Activated CD4-positive, alpha-beta memory T cell treated with anti-CD3 and anti-CD28 coated beads for 36 hours (primary cell): ENCODE measurements at regions not wholly inside any gene's neighbourhood (a gene's known extent, or its start where the extent isn't known, plus 50 kb on each side); places are given as distances from the start of the nearest gene placed in this dataset.

ENCODE experiments used
- CTCF ChIA-PET: fragments of 350-600 bp; sonication (Branson Sonifier 250); formaldehyde crosslinking; loops from one replicate; lab custom pipeline; 2021; ENCODE audit warnings: antibody characterized with exemption, inconsistent platforms; lab: Charles Lee
- POLR2A ChIA-PET: fragments of 350-600 bp; sonication (Branson Sonifier 250); formaldehyde crosslinking; loops from one replicate; lab custom pipeline; 2021; ENCODE audit warnings: antibody characterized with exemption; lab: Charles Lee
- DNase-seq: peaks from one replicate; pipeline ENCODE4 v3.0.0-alpha.2; 2020
- H3K27ac Mint-ChIP-seq: one replicate; pipeline ENCODE4 v1.8.0; 2021; ENCODE audit warnings: mixed read lengths
- H3K27me3 Mint-ChIP-seq: one replicate; pipeline ENCODE4 v1.8.0; 2021; ENCODE audit warnings: mixed read lengths
- H3K36me3 Mint-ChIP-seq: one replicate; pipeline ENCODE4 v1.8.0; 2021; ENCODE audit warnings: mixed read lengths
- H3K4me1 Mint-ChIP-seq: one replicate; pipeline ENCODE4 v1.8.0; 2021; ENCODE audit warnings: low read depth, mixed read lengths
- H3K4me3 Mint-ChIP-seq: one replicate; pipeline ENCODE4 v1.8.0; 2021; ENCODE audit warnings: mild to moderate bottlenecking, mixed read lengths
- H3K9me3 Mint-ChIP-seq: one replicate; pipeline ENCODE4 v1.8.0; 2021; ENCODE audit warnings: mixed read lengths
- intact Hi-C: fragments of 100-400 bp; cut with micrococcal nuclease; formaldehyde crosslinking; loops from one replicate; pipeline ENCODE4 v1.15.1; 2023

GRCh38 chr10:58994226-58995057, 182.0 kb upstream of the PHYHIPL start:
- Mint-ChIP-seq H3K27me3 (peaks cover 1% of the 10 kb centered on the region), H3K9me3 (peaks cover 7% of the 10 kb centered on the region), H3K4me3 (no peak overlapping the region), H3K4me1 (no peaks in the 10 kb centered on the region), H3K36me3 (no peaks in the 10 kb centered on the region), H3K27ac (no peak overlapping the region)
- CTCF ChIA-PET = interaction anchor here (1.4 kb wide), 1 partner anchor 43 kb away, joined by 3 read pairs; no protein-coding TSS in a partner anchor
- DNase-seq = no peak
- intact Hi-C loops = no loop called here
- POLR2A ChIA-PET = no interaction called here

GRCh38 chr10:58995058-58995596, 181.3 kb upstream of the PHYHIPL start:
- Mint-ChIP-seq H3K4me3 (no peak overlapping the region), H3K4me1 (no peaks in the 10 kb centered on the region), H3K27ac (no peak overlapping the region), H3K36me3 (no peaks in the 10 kb centered on the region), H3K9me3 (peaks cover 3% of the 10 kb centered on the region), H3K27me3 (peaks cover 1% of the 10 kb centered on the region)
- POLR2A ChIA-PET = no interaction called here
- CTCF ChIA-PET = interaction anchor here (1.4 kb wide), 1 partner anchor 43 kb away, joined by 3 read pairs; no protein-coding TSS in a partner anchor
- DNase-seq = no peak
- intact Hi-C loops = no loop called here

- intact Hi-C loops = no loop called here
- POLR2A ChIA-PET = no interaction called here
- no peak overlapping the region for H3K27ac Mint-ChIP-seq
- H3K27me3 Mint-ChIP-seq = peaks cover 1% of the 10 kb centered on the region
- DNase-seq = no peak
- no peaks in the 10 kb centered on the region for H3K9me3 Mint-ChIP-seq
- H3K4me3 Mint-ChIP-seq = no peak overlapping the region
- no peaks in the 10 kb centered on the region for H3K4me1 Mint-ChIP-seq
- CTCF ChIA-PET = no interaction called here
- no peaks in the 10 kb centered on the region for H3K36me3 Mint-ChIP-seq
These were observed 180.4 kb upstream of the PHYHIPL start for GRCh38 chr10:58996063-58996462.

GRCh38 chr10:58996866-58997265, 179.6 kb upstream of the PHYHIPL start:
- CTCF ChIA-PET = no interaction called here

GRCh38 chr10:58998924-58999713, 177.3 kb upstream of the PHYHIPL start:
- POLR2A ChIA-PET = no interaction called here
- CTCF ChIA-PET = no interaction called here
- Mint-ChIP-seq H3K4me3 (no peak overlapping the region), H3K36me3 (no peaks in the 10 kb centered on the region), H3K27ac (no peak overlapping the region), H3K4me1 (no peaks in the 10 kb centered on the region), H3K9me3 (no peaks in the 10 kb centered on the region), H3K27me3 (peaks cover 1% of the 10 kb centered on the region)
- no peak for DNase-seq
- intact Hi-C loops = no loop called here

More at GRCh38 chr10:58996866-58997265, 179.6 kb upstream of the PHYHIPL start:
- Mint-ChIP-seq H3K27ac (no peak overlapping the region), H3K27me3 (peaks cover 1% of the 10 kb centered on the region), H3K4me1 (no peaks in the 10 kb centered on the region), H3K36me3 (no peaks in the 10 kb centered on the region), H3K4me3 (no peak overlapping the region), H3K9me3 (no peaks in the 10 kb centered on the region)
- intact Hi-C loops = no loop called here
- POLR2A ChIA-PET = no interaction called here
- no peak for DNase-seq

GRCh38 chr10:59000162-59000825, 176.1 kb upstream of the PHYHIPL start:
- intact Hi-C loops = no loop called here
- CTCF ChIA-PET = no interaction called here
- Mint-ChIP-seq H3K9me3 (no peaks in the 10 kb centered on the region), H3K36me3 (no peaks in the 10 kb centered on the region), H3K4me3 (no peak overlapping the region), H3K4me1 (no peaks in the 10 kb centered on the region), H3K27ac (no peak overlapping the region), H3K27me3 (peaks cover 1% of the 10 kb centered on the region)
- DNase-seq = no peak
- POLR2A ChIA-PET = no interaction called here

GRCh38 chr10:59002011-59002410, 174.4 kb upstream of the PHYHIPL start:
- H3K27ac Mint-ChIP-seq = no peak overlapping the region
- DNase-seq = no peak
- H3K4me1 Mint-ChIP-seq = no peaks in the 10 kb centered on the region
- H3K27me3 Mint-ChIP-seq = no peaks in the 10 kb centered on the region
- H3K4me3 Mint-ChIP-seq = no peak overlapping the region
- H3K9me3 Mint-ChIP-seq = no peaks in the 10 kb centered on the region
- POLR2A ChIA-PET = no interaction called here
- CTCF ChIA-PET = no interaction called here
- intact Hi-C loops = no loop called here
- no peaks in the 10 kb centered on the region for H3K36me3 Mint-ChIP-seq

- H3K36me3 Mint-ChIP-seq = no peaks in the 10 kb centered on the region
- no peak overlapping the region for H3K27ac Mint-ChIP-seq
- no peak for DNase-seq
- CTCF ChIA-PET = no interaction called here
- POLR2A ChIA-PET = no interaction called here
- H3K4me3 Mint-ChIP-seq = no peak overlapping the region
- H3K4me1 Mint-ChIP-seq = no peaks in the 10 kb centered on the region
- H3K9me3 Mint-ChIP-seq = no peaks in the 10 kb centered on the region
- no peaks in the 10 kb centered on the region for H3K27me3 Mint-ChIP-seq
- intact Hi-C loops = no loop called here
These were observed 173.2 kb upstream of the PHYHIPL start for GRCh38 chr10:59003203-59003602.

GRCh38 chr10:59004392-59004791, 172.1 kb upstream of the PHYHIPL start:
- intact Hi-C loops = no loop called here
- Mint-ChIP-seq H3K27ac (no peak overlapping the region), H3K36me3 (no peaks in the 10 kb centered on the region), H3K27me3 (no peaks in the 10 kb centered on the region), H3K4me3 (no peak overlapping the region), H3K4me1 (no peaks in the 10 kb centered on the region), H3K9me3 (no peaks in the 10 kb centered on the region)
- POLR2A ChIA-PET = no interaction called here
- CTCF ChIA-PET = no interaction called here
- DNase-seq = no peak

- no peak overlapping the region for H3K4me3 Mint-ChIP-seq
- no peaks in the 10 kb centered on the region for H3K27me3 Mint-ChIP-seq
- no peaks in the 10 kb centered on the region for H3K36me3 Mint-ChIP-seq
- no peaks in the 10 kb centered on the region for H3K9me3 Mint-ChIP-seq
- POLR2A ChIA-PET = no interaction called here
- no peak overlapping the region for H3K27ac Mint-ChIP-seq
- DNase-seq = no peak
- CTCF ChIA-PET = no interaction called here
- no peaks in the 10 kb centered on the region for H3K4me1 Mint-ChIP-seq
- intact Hi-C loops = no loop called here
These were observed 169.7 kb upstream of the PHYHIPL start for GRCh38 chr10:59006511-59007306.

- intact Hi-C loops = no loop called here
- DNase-seq = no peak
- no peaks in the 10 kb centered on the region for H3K27me3 Mint-ChIP-seq
- H3K4me1 Mint-ChIP-seq = no peaks in the 10 kb centered on the region
- ChIA-PET CTCF (no interaction called here), POLR2A (no interaction called here)
- no peak overlapping the region for H3K27ac Mint-ChIP-seq
- H3K36me3 Mint-ChIP-seq = no peaks in the 10 kb centered on the region
- no peak overlapping the region for H3K4me3 Mint-ChIP-seq
- no peaks in the 10 kb centered on the region for H3K9me3 Mint-ChIP-seq
These were observed 169.0 kb upstream of the PHYHIPL start for GRCh38 chr10:59007307-59008025.
